ENCODE measurements at regions not wholly inside any gene's neighbourhood (a gene's known extent, or its start where the extent isn't known, plus 50 kb on each side); places are given as distances from the start of the nearest gene placed in this dataset.

DNA sequence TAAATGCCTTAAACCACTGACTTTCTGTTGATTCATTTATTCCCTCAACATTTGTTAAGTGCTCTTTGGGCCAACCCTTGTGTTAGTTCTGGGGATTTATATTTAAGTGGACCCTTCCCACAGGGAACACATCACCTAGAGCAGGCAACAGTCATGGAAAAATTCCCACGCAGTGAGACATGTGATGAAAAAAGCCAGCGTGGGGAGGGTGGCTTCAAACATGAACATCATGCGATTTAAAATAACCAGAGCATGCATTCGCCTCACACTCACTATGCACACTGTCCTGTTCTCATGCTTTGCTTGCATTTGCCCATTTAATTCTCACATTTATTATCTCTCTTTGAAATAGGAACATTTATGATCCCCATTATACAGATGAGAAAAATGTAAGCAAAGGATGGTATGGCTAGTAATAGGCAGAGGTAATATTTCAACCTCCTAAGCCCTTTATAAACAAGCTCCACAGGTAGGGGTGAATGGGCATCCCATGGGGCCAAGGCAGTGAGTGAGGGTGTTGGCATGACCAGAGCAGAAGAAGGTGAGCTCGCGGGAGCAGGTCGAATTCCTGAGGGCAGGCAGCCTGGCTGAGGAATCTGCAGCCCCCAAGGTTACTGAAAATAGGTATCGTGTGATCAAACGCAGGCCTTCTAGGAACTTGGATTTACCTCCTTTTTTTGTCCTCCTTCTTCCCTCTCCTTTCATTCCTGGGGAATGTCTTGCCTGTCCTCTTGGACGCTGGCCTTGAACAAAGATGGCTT is 297.8 kb downstream of the MYCN start:
- no peak for TF ChIP-seq POLR2AphosphoS5 (IDR thresholded peaks at IDR 0.05; ENCODE audit: low read depth, low read length)
- TF ChIP-seq, protein P1, sequence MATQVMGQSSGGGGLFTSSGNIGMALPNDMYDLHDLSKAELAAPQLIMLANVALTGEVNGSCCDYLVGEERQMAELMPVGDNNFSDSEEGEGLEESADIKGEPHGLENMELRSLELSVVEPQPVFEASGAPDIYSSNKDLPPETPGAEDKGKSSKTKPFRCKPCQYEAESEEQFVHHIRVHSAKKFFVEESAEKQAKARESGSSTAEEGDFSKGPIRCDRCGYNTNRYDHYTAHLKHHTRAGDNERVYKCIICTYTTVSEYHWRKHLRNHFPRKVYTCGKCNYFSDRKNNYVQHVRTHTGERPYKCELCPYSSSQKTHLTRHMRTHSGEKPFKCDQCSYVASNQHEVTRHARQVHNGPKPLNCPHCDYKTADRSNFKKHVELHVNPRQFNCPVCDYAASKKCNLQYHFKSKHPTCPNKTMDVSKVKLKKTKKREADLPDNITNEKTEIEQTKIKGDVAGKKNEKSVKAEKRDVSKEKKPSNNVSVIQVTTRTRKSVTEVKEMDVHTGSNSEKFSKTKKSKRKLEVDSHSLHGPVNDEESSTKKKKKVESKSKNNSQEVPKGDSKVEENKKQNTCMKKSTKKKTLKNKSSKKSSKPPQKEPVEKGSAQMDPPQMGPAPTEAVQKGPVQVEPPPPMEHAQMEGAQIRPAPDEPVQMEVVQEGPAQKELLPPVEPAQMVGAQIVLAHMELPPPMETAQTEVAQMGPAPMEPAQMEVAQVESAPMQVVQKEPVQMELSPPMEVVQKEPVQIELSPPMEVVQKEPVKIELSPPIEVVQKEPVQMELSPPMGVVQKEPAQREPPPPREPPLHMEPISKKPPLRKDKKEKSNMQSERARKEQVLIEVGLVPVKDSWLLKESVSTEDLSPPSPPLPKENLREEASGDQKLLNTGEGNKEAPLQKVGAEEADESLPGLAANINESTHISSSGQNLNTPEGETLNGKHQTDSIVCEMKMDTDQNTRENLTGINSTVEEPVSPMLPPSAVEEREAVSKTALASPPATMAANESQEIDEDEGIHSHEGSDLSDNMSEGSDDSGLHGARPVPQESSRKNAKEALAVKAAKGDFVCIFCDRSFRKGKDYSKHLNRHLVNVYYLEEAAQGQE (IDR thresholded peaks at IDR 0.05; ENCODE audit: insufficient read depth in 1 of 2, low read depth in 2 of 2, low read length in 2 of 2): no peak
